ENCODE measurements at regions not wholly inside any gene's neighbourhood (a gene's known extent, or its start where the extent isn't known, plus 50 kb on each side); places are given as distances from the start of the nearest gene placed in this dataset.

- TF ChIP-seq CTCF (IDR thresholded peaks at IDR 0.05; ENCODE audit: poor library complexity, severe bottlenecking) (no peak), EZH2 (IDR thresholded peaks at IDR 0.05; ENCODE audit: borderline replicate concordance, insufficient read depth, low read length, poor library complexity, severe bottlenecking) (no peak), EP300 (conservative IDR thresholded peaks at IDR 0.05; ENCODE audit: poor library complexity, severe bottlenecking) (no peak)
Observed at GRCh38 chr13:56923626-56924140, 217.0 kb upstream of the PRR20A start.
